Lung microvascular endothelial cell (primary cell): ENCODE measurements at regions not wholly inside any gene's neighbourhood (a gene's known extent, or its start where the extent isn't known, plus 50 kb on each side); places are given as distances from the start of the nearest gene placed in this dataset.
A peak's percentile ranks its signal among the peaks of the same experiment; 100 is the strongest.

ENCODE experiments used
- DNase-seq, 2 donors: peaks; one replicate each; pipeline versions ENCODE4 v3.0.0 to v3.0.0-alpha.2; 2010; ENCODE audit warnings: low read depth in 2 of 2

DNA sequence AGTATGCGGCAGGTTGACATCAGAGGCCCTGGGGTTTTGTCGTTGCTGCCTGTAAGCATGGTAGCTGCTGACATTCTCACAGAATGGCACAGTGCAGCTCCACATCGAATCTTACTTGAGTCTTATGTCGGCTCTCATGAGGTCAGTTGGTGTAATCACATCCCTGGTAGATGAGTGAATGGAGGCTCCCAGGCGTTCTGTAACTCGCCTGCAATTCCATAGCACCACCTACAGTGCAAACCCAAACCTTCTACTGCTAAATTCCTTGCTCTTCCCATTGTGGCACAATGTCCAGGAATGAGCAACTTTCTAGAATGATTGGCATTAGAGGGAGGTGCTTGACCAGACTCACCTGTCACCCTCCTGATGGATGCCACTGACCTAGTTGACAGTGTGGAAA is 578.4 kb downstream of the CCDC171 start:
- DNase-seq: peak in 1 of 2 donors; percentile 47

DNA sequence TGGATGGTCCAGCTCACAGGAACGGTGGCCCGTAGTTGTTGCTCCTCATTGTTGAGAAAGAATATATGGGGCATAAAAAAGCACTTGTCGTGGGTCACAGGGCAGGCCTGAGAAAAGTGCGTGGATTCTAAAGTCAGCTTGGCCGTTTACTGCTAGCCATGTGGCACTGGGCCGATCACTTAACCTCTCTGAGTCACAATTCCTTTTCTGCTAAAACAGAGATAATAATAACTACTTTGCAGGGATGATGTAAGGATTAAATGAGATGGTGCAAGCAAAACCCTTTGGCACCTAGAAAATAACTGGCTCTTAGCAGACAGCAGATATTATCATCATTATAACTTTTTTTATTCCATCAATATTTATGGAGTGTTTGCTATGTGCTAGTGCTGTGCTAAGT is 579.7 kb downstream of the CCDC171 start:
- peak in 1 of 2 donors; percentile 6 for DNase-seq

- no peak for DNase-seq
These were observed 580.2 kb downstream of the CCDC171 start for GRCh38 chr9:16133032-16133431.

GRCh38 chr9:16133556-16134227 is 580.8 kb downstream of the CCDC171 start:
- peak; percentile 56 to 77 for DNase-seq

- no peak for DNase-seq
These were observed 581.5 kb downstream of the CCDC171 start for GRCh38 chr9:16134351-16134750.

DNA sequence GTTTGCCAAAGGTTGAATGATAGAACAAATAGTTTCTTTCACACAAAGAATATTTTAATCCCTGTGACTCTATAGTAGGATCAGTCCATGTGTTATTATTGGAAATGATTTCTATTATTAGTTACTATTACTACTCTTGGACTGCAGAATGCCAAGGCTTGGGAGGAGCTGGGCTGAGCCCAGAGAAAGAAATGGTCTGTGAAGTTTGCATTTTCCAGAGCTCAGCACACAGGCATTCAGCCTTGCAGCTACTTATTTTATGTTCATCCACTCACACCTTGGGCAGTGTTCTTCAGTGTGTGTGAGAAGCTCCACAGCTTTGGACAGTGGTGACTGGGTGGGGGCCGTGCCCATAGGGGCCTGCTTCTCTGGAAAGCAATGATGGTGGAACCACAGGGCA is 583.1 kb downstream of the CCDC171 start:
- DNase-seq: no peak

GRCh38 chr9:16136451-16136850 is 583.6 kb downstream of the CCDC171 start:
- DNase-seq: no peak

DNA sequence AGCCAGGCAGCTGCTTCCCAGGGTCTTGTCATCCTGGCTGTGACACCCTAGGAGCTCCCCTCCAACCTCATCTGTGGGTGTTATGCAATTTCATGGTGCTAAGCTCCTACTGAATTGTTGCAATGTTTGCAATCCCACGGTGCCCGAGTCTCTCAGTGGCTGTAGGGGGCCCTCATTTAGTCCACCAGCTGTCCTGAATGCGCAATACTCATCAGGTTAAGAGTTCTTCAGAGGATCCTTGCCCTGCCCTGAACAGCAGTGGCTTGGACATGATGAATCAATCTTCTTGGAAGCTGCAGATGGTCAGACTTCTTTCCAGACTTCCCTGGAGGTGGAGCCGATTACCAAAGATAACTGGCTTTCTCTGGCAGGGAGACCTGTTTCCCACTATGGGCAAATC is 584.1 kb downstream of the CCDC171 start:
- no peak for DNase-seq

GRCh38 chr9:16138561-16139491 is 586.0 kb downstream of the CCDC171 start:
- DNase-seq: peak in 1 of 2 donors; percentile 5

GRCh38 chr9:16139774-16140173 is 586.9 kb downstream of the CCDC171 start:
- no peak for DNase-seq

DNA sequence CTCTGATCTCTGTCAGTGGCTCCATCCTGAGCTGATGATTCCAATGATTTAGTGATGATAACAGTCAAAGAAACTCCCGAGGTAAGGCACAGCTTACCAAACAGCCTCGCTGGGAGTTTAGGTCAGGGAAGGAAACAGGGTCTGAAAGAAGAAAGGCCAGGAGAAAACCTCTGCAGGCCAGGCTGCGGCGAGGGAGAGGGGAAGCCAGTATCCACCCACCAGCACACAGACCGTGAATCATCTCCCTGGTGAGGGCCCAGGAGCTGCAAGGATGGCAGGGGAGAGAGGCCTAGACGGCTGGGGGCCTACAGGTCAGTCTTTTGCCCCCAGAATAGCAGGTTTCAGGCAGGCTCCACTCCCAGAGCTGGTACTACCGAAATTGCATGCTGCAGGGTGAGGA is 590.5 kb downstream of the CCDC171 start:
- DNase-seq: no peak

DNA sequence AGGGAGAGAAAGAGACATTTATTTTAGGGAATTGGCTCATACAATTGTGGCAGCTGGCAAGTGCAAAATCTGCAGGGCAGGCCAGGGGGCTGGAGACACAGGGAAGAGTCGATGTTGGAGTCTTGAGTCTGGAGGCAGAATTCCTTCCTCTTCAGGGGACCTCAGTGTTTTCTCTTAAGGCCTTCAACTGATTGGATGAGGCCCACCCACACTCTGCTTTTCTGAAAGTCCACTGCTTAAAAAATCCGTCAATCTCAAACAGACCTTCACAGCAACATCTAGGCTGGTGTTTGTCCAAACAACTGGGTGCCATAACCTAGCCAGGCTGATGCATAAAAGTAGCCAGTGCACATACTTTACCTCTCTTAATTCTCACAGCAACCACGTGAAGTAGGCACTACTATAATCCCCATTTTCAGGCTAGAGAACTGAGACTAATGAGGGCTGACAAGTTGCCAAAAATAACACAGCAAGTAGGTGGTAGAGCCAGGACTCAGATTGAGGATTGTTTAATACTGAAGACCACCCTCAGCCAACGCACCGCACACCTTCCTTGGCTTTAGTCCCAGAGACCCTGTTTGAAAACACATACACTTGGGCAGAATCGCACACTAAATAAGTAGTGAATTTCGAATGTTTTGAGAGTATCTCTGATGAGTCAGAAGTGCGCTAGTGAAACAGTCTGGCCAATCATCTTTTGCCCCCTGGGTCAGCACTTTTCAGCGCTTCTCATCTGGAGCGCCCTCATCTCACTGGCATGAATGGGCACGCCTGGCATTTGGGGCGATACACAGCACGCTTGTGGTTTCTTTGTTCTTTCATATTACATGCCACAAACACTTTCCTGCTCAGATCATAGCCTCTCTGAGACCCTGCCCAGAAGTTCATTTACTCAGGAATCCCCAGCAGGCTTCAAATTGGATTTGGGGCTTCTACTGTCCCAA is 591.4 kb downstream of the CCDC171 start:
- DNase-seq: no peak

DNA sequence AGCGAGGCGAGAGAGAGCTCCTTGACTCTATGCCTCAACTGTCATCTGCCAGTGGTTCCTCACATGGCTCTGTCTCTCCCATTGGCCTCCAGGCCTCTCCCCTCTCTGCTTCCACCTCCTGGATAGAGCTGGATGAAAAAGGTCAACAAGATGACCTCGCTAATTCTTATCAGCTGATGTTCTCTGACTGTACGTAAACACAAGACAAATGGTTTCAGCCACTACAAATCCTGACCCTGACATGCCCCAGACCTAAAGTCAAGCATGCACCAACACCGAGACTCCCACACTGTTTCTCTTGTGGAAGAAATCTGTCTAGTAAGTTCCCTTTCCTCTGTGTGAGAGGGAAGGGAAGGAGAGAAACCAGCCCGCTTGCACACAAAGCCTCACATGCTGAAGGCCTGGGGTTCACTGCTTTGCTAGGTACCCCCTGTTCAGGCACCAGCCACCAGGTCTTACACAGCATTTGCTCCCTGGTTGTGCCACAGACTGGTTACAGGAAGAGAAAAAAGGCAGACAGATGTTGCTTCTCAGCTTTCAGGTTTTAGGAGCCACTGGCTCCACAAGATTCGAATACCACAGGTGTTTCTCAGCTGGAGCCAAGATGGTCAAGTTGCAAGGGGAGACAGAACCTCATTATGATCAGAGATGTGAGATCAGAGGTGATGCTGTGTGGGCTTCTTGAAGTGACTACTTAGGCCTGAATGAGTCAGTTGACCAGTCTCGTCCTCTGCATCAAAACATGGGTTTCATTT is 592.5 kb downstream of the CCDC171 start:
- no peak for DNase-seq

DNA sequence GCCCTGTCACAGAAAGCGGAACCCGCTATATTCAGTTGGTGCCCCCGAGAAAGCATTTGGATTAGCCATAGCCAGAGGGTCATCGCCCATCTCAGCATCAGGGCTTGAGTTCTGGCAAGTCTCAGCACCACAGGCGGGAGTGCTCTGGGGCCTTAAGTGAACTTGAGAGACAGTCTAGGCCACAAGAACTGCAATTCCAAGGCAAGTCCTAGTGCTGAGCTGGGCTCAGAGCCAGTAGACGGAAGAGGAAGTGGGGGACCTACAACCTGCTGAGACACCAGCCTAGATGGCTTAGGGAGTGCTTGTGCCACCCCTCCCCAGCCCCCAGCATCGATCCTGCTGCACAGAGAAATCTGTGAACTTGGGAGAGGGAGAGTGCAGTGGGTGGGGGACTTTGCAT is 594.9 kb downstream of the CCDC171 start:
- no peak for DNase-seq

- no peak for DNase-seq
These were observed 597.7 kb downstream of the CCDC171 start for GRCh38 chr9:16150501-16150900.

- DNase-seq: no peak
These were observed 598.3 kb downstream of the CCDC171 start for GRCh38 chr9:16150938-16151650.

- DNase-seq: no peak
These were observed 599.6 kb downstream of the CCDC171 start for GRCh38 chr9:16152276-16153101.

GRCh38 chr9:16153221-16153620 is 600.4 kb downstream of the CCDC171 start:
- no peak for DNase-seq

- DNase-seq: no peak
These were observed 600.9 kb downstream of the CCDC171 start for GRCh38 chr9:16153741-16154140.
